Suprapubic skin (tissue), 4 donors: ENCODE measurements at regions not wholly inside any gene's neighbourhood (a gene's known extent, or its start where the extent isn't known, plus 50 kb on each side); places are given as distances from the start of the nearest gene placed in this dataset.

ENCODE experiments used
- DNase-seq, 2 donors: peaks; one replicate each; pipeline ENCODE4 v3.0.0-alpha.2; 2019; ENCODE audit warnings: low spot score in 2 of 2
- H3K27ac ChIP-seq: fragments of 200-600 bp; sonication (generic); one replicate; pipeline ENCODE4 v1.5.1; 2019
- H3K27me3 ChIP-seq: fragments of 200-600 bp; sonication (generic); one replicate; pipeline ENCODE4 v1.5.1; 2019
- H3K36me3 ChIP-seq: fragments of 200-600 bp; sonication (generic); one replicate; pipeline ENCODE4 v1.5.1; 2019
- H3K4me1 ChIP-seq: fragments of 200-600 bp; sonication (generic); one replicate; pipeline ENCODE4 v1.5.1; 2019
- H3K4me3 ChIP-seq: fragments of 200-600 bp; sonication (generic); one replicate; pipeline ENCODE4 v1.5.1; 2019; ENCODE audit warnings: mild to moderate bottlenecking
- H3K9me3 ChIP-seq: fragments of 200-600 bp; sonication (generic); one replicate; pipeline ENCODE4 v1.5.1; 2019
- CTCF ChIP-seq, 2 donors: fragments of 200-600 bp in 1 of 2; fragments of 450-650 bp in 1 of 2; sonication (generic) in 1 of 2; IDR thresholded peaks; one replicate each; pipeline ENCODE4 v1.5.1; 2016 to 2019; ENCODE audit warnings: antibody characterized with exemption in 2 of 2, mild to moderate bottlenecking in 1 of 2, moderate library complexity in 1 of 2
- EP300 ChIP-seq: sonication (generic); formaldehyde crosslinking; IDR thresholded peaks from one replicate; pipeline ENCODE4 v1.6.1; 2017; ENCODE audit warnings: antibody characterized with exemption
- POLR2A ChIP-seq, 2 donors: fragments of 450-650 bp; IDR thresholded peaks; one replicate each; pipeline ENCODE4 v1.6.1; 2017; ENCODE audit warnings: antibody characterized with exemption in 2 of 2, mild to moderate bottlenecking in 2 of 2, moderate library complexity in 2 of 2
- POLR2AphosphoS5 ChIP-seq, 3 donors: sonication (generic); formaldehyde crosslinking; IDR thresholded peaks; one replicate each; pipeline ENCODE4 v1.6.1; 2017; ENCODE audit warnings: antibody characterized with exemption in 3 of 3
- WGBS: methylation state at CpG from one replicate; pipeline ENCODE4 v1.1.5; 2018; 5-methylcytosine and 5-hydroxymethylcytosine counted together

DNA sequence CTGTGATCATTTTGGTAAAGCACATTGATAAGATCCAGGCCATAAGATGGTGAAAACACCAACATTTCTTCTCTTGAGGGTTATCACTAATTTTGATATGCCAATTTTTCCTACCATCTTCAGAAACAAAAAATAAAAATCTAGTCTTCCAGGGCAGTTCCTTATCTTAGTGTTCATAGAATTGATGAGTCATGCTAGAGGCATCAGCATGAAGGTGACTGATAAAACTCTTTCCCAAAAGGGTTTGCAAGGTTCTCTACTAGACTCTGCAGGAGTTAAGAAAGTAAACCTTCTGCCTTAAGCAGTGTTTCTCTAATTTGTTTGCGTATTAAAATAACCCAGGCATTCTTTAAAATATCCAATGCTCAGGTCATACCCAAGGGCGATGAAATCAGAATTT is 483.1 kb upstream of the CNTNAP2 start:
- TF ChIP-seq POLR2AphosphoS5 (IDR thresholded peaks at IDR 0.05) (no peak), EP300 (no peak), POLR2A (IDR thresholded peaks at IDR 0.05) (no peak), CTCF (IDR thresholded peaks at IDR 0.05) (no peak)
- H3K27ac ChIP-seq, result no peak overlapping the region
- no peaks in the 10 kb centered on the region for H3K36me3 ChIP-seq
- no peak for DNase-seq
- H3K27me3 ChIP-seq, result no peaks in the 10 kb centered on the region
- no peaks in the 10 kb centered on the region for H3K9me3 ChIP-seq
- no peaks in the 10 kb centered on the region for H3K4me1 ChIP-seq
- no peak overlapping the region for H3K4me3 ChIP-seq
- WGBS, result 67% methylated on average over 2 of the region's 2 CpGs

GRCh38 chr7:145624618-145625017 is 492.0 kb upstream of the CNTNAP2 start:
- Histone ChIP-seq H3K36me3 (no peaks in the 10 kb centered on the region), H3K9me3 (no peaks in the 10 kb centered on the region), H3K27ac (no peak overlapping the region), H3K27me3 (no peaks in the 10 kb centered on the region), H3K4me1 (no peaks in the 10 kb centered on the region), H3K4me3 (no peak overlapping the region)
- no peak for TF ChIP-seq POLR2A (IDR thresholded peaks at IDR 0.05)
- TF ChIP-seq EP300, result no peak
- no peak for TF ChIP-seq POLR2AphosphoS5 (IDR thresholded peaks at IDR 0.05)
- no peak for TF ChIP-seq CTCF (IDR thresholded peaks at IDR 0.05)
- no peak for DNase-seq
- 59% methylated on average over 1 of the region's 1 CpG for WGBS

DNA sequence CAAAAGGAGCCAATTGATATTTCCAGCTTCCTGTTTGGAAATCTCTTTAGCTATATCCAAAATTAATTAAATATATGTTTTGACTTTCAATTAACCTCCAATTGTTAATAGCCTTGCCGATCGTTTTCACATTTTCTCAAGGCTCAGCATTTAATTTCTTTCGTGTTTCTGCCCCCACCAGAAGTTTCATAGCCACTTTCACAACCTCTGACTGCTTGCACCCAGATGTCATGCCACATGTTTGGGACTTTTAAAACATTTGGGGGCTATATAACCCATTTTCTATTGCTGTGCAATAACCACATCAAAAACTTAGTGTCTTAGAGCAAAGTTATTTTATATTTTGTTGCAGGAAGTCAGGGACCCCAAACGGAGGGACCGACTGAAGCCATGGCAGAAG is 510.6 kb upstream of the CNTNAP2 start:
- Histone ChIP-seq H3K9me3 (peaks cover 4% of the 10 kb centered on the region), H3K27me3 (no peaks in the 10 kb centered on the region), H3K36me3 (no peaks in the 10 kb centered on the region), H3K27ac (no peak overlapping the region), H3K4me3 (no peak overlapping the region), H3K4me1 (no peaks in the 10 kb centered on the region)
- TF ChIP-seq EP300 (no peak), POLR2A (IDR thresholded peaks at IDR 0.05) (no peak), POLR2AphosphoS5 (IDR thresholded peaks at IDR 0.05) (no peak), CTCF (IDR thresholded peaks at IDR 0.05) (no peak)
- 72% methylated on average over 5 of the region's 5 CpGs for WGBS
- no peak for DNase-seq

- no peak for DNase-seq
- Histone ChIP-seq H3K4me3 (no peak overlapping the region), H3K4me1 (no peaks in the 10 kb centered on the region), H3K27me3 (no peaks in the 10 kb centered on the region), H3K27ac (no peak overlapping the region), H3K36me3 (no peaks in the 10 kb centered on the region), H3K9me3 (peaks cover 4% of the 10 kb centered on the region)
- 61% methylated on average over 1 of the region's 1 CpG for WGBS
- TF ChIP-seq POLR2AphosphoS5 (IDR thresholded peaks at IDR 0.05), result no peak
- TF ChIP-seq POLR2A (IDR thresholded peaks at IDR 0.05), result no peak
- TF ChIP-seq CTCF (IDR thresholded peaks at IDR 0.05), result no peak
- no peak for TF ChIP-seq EP300
Measured at GRCh38 chr7:145599376-145599775, 517.2 kb upstream of the CNTNAP2 start.

DNA sequence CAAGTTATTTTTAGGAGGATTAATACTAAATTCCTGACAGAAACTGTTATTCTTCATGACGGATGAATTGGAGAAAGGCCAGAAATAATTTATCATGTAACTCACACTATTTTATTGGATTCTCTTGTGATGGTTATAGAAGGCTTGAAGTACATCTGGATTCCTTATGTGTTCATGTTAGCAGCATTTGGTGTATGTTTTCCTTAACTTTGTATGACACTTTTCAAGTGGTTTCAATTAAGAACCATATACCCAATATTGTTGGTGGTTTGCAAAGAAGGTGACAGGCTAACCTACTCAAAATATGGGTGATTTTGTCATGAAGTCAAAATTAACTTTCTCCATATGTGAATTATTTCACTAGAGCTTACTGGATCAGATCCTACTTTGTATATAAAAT is 532.2 kb upstream of the CNTNAP2 start:
- 41% methylated on average over 1 of the region's 1 CpG for WGBS
- Histone ChIP-seq H3K9me3 (no peaks in the 10 kb centered on the region), H3K36me3 (no peaks in the 10 kb centered on the region), H3K4me3 (no peak overlapping the region), H3K27ac (no peak overlapping the region), H3K4me1 (no peaks in the 10 kb centered on the region), H3K27me3 (no peaks in the 10 kb centered on the region)
- no peak for TF ChIP-seq POLR2AphosphoS5 (IDR thresholded peaks at IDR 0.05)
- TF ChIP-seq POLR2A (IDR thresholded peaks at IDR 0.05), result no peak
- no peak for TF ChIP-seq CTCF (IDR thresholded peaks at IDR 0.05)
- no peak for TF ChIP-seq EP300
- no peak for DNase-seq
